ENCODE measurements at regions not wholly inside any gene's neighbourhood (a gene's known extent, or its start where the extent isn't known, plus 50 kb on each side); places are given as distances from the start of the nearest gene placed in this dataset.

- TF ChIP-seq CTCF (IDR thresholded peaks at IDR 0.05) = no peak
- H3K4me3 ChIP-seq = no peak overlapping the region
- no peak for DNase-seq (ENCODE audit: low spot score)
- no peak overlapping the region for H3K27ac ChIP-seq
Measured at GRCh38 chr1:24986372-24986965, 56.4 kb upstream of the RUNX3 start.

GRCh38 chr1:24985737-24986136 is 55.7 kb upstream of the RUNX3 start:
- Histone ChIP-seq H3K27ac (no peak overlapping the region), H3K4me3 (no peak overlapping the region)
- TF ChIP-seq CTCF (IDR thresholded peaks at IDR 0.05) = no peak
- DNase-seq (ENCODE audit: low spot score) = no peak

- TF ChIP-seq CTCF (IDR thresholded peaks at IDR 0.05) = no peak
- Histone ChIP-seq H3K27ac (no peak overlapping the region), H3K4me3 (no peak overlapping the region)
- DNase-seq (ENCODE audit: low spot score) = no peak
Measured at GRCh38 chr1:24984800-24985522, 54.9 kb upstream of the RUNX3 start.

- H3K27ac ChIP-seq = no peak overlapping the region
- H3K4me3 ChIP-seq = no peak overlapping the region
- no peak for DNase-seq (ENCODE audit: low spot score)
- TF ChIP-seq CTCF (IDR thresholded peaks at IDR 0.05) = no peak
Measured at GRCh38 chr1:24984300-24984699, 54.2 kb upstream of the RUNX3 start.

- DNase-seq (ENCODE audit: low spot score) = no peak
- TF ChIP-seq CTCF (IDR thresholded peaks at IDR 0.05) = no peak
- Histone ChIP-seq H3K4me3 (no peak overlapping the region), H3K27ac (no peak overlapping the region)
Measured at GRCh38 chr1:24983006-24983680, 53.1 kb upstream of the RUNX3 start.

- no peak for TF ChIP-seq CTCF (IDR thresholded peaks at IDR 0.05)
- no peak overlapping the region for H3K4me3 ChIP-seq
- DNase-seq (ENCODE audit: low spot score) = no peak
- H3K27ac ChIP-seq = no peak overlapping the region
Measured at GRCh38 chr1:24981631-24982005, 51.5 kb upstream of the RUNX3 start.
